Skeletal muscle tissue (tissue), 3 donors: ENCODE measurements at regions not wholly inside any gene's neighbourhood (a gene's known extent, or its start where the extent isn't known, plus 50 kb on each side); places are given as distances from the start of the nearest gene placed in this dataset.
"Not testable (repeated sequence)": the region's sequence is repeated elsewhere in the genome, so short reads cannot be mapped to it uniquely, and the experiment has no call there.

Experiments
- H3K27ac ChIP-seq: one replicate; pipeline ENCODE4 v1.7.0; 2013; ENCODE audit warnings: mild to moderate bottlenecking, low read depth, low read length, inconsistent platforms
- H3K27me3 ChIP-seq, 3 donors: one replicate each; pipeline ENCODE4 v1.7.0; 2013; ENCODE audit warnings: low read length in 3 of 3; ENCODE audit not compliant: control insufficient read depth in 3 of 3, insufficient read depth in 3 of 3
- H3K36me3 ChIP-seq, 3 donors: one replicate each; pipeline ENCODE4 v1.7.0; 2013; ENCODE audit warnings: low read length in 3 of 3; ENCODE audit not compliant: control insufficient read depth in 3 of 3, insufficient read depth in 3 of 3
- H3K4me1 ChIP-seq, 3 donors: one replicate each; pipeline ENCODE4 v1.7.0; 2013; ENCODE audit warnings: low read length in 3 of 3, mild to moderate bottlenecking in 3 of 3; ENCODE audit not compliant: control insufficient read depth in 3 of 3, insufficient read depth in 3 of 3
- H3K4me3 ChIP-seq, 3 donors: one replicate each; pipeline ENCODE4 v1.7.0; 2013; ENCODE audit warnings: low read length in 3 of 3
- H3K9ac ChIP-seq, 3 donors: one replicate each; pipeline ENCODE4 v1.7.0; 2013; ENCODE audit warnings: low read length in 3 of 3, mild to moderate bottlenecking in 3 of 3, moderate library complexity in 2 of 3, low read depth in 1 of 3
- H3K9me3 ChIP-seq, 3 donors: one replicate each; pipeline ENCODE4 v1.7.0; 2013; ENCODE audit warnings: low read length in 3 of 3; ENCODE audit not compliant: control insufficient read depth in 3 of 3
- donor health status: Osteomylitis.

DNA sequence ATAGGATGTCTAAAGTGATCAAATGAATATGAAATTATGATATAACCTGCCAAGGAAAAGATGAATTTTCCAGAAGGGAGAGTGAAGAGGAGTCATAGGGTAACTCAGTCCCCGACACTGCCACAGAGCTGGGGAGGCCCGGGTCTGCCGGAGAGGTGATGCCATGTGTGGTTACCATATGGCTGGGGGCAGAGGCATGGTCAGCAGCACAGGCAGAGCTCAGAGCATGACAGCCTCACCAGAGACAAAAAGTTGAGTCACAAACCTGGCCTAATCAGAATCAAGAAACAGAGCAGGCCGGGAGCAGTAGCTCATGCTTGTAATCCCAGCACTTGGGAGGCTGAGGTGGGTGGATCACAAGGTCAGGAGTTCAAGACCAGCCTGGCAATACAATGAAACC lies 322.4 kb downstream of the GOLGA6L6 start:
- not testable (repeated sequence) for H3K9ac ChIP-seq, H3K4me1 ChIP-seq, H3K36me3 ChIP-seq, H3K4me3 ChIP-seq, H3K27me3 ChIP-seq, H3K27ac ChIP-seq, H3K9me3 ChIP-seq

DNA sequence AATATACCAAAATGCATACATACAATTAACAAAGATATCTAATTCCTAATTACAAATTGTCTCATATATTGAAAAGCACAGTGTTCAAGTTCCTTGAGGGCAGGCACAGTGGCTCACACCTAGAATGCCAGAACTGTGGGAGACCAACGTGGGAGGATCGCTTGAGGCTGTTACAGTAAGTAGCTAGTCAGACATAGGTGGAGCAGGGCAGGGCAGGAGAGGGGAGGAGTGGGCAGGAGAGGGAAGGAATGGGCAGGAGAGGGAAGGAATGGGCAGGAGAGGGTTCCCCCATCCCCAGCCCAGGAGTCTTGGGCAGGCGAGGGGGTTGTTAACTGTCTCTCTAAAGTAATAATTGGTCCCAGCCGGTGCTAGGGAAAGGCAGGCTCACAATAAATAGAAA lies 325.9 kb downstream of the GOLGA6L6 start:
- H3K27me3 ChIP-seq, H3K4me1 ChIP-seq, H3K36me3 ChIP-seq, H3K9me3 ChIP-seq, H3K27ac ChIP-seq, H3K9ac ChIP-seq, H3K4me3 ChIP-seq: not testable (repeated sequence)

- H3K27ac ChIP-seq, H3K9me3 ChIP-seq: not testable (repeated sequence)
Observed at GRCh38 chr15:20214101-20214500, 327.5 kb downstream of the GOLGA6L6 start.

DNA sequence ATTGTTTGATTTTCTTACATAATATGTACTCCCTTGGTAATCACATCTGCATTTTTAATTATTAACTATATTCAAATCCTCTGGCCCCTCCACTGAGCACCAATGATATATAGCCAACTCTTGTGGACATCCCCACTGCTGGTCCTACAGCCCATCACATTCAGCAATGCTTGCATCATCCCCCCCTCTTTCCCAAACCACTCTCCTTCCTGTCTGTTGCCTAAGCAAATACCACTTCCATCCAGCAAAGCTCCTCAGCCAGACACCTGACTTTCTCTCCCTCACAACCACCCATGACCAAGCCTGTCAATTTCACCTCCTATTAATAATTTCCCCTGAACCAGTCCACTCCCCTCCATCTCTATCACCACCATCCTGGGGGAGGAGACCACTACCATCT lies 330.1 kb downstream of the GOLGA6L6 start:
- H3K4me3 ChIP-seq, H3K36me3 ChIP-seq, H3K9me3 ChIP-seq, H3K9ac ChIP-seq, H3K27me3 ChIP-seq, H3K4me1 ChIP-seq, H3K27ac ChIP-seq: not testable (repeated sequence)

More at GRCh38 chr15:20214101-20214500, 327.5 kb downstream of the GOLGA6L6 start:
- H3K4me3 ChIP-seq, H3K4me1 ChIP-seq, H3K36me3 ChIP-seq, H3K27me3 ChIP-seq, H3K9ac ChIP-seq: not testable (repeated sequence)

GRCh38 chr15:20209973-20210372 lies 331.6 kb downstream of the GOLGA6L6 start:
- not testable (repeated sequence) for H3K9ac ChIP-seq, H3K4me1 ChIP-seq, H3K4me3 ChIP-seq, H3K27ac ChIP-seq, H3K27me3 ChIP-seq, H3K9me3 ChIP-seq, H3K36me3 ChIP-seq

GRCh38 chr15:20207607-20208006 lies 334.0 kb downstream of the GOLGA6L6 start:
- not testable (repeated sequence) for H3K9ac ChIP-seq, H3K27ac ChIP-seq, H3K36me3 ChIP-seq, H3K9me3 ChIP-seq, H3K4me3 ChIP-seq, H3K27me3 ChIP-seq, H3K4me1 ChIP-seq

DNA sequence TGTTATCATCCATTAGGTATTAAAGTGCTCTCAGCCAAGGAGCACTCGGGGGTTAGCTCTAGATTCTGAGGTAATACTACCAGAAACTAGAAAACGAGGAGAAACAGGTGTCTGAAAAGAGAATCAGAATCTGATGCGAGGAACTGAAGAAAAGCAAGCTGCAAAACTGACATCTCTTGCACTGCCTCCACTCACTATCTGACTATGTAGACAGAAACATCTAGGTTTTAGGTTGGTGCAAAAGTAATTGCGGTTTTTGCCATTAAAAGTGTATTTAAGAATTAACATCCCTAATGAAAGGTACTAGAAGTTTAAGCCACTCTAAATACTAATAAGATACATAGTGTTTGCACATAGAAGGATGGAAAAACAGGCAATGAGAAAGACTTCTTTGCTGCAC lies 334.4 kb downstream of the GOLGA6L6 start:
- H3K9me3 ChIP-seq, H3K36me3 ChIP-seq, H3K27ac ChIP-seq, H3K4me1 ChIP-seq, H3K4me3 ChIP-seq, H3K9ac ChIP-seq, H3K27me3 ChIP-seq: not testable (repeated sequence)

GRCh38 chr15:20204177-20204866 lies 337.3 kb downstream of the GOLGA6L6 start:
- not testable (repeated sequence) for H3K9me3 ChIP-seq, H3K27ac ChIP-seq, H3K4me1 ChIP-seq, H3K27me3 ChIP-seq, H3K4me3 ChIP-seq, H3K36me3 ChIP-seq, H3K9ac ChIP-seq

- H3K27ac ChIP-seq, H3K9me3 ChIP-seq, H3K36me3 ChIP-seq, H3K27me3 ChIP-seq, H3K4me1 ChIP-seq, H3K9ac ChIP-seq, H3K4me3 ChIP-seq: not testable (repeated sequence)
Observed at GRCh38 chr15:20203649-20204150, 337.9 kb downstream of the GOLGA6L6 start.

- H3K4me3 ChIP-seq, H3K27me3 ChIP-seq, H3K9ac ChIP-seq, H3K36me3 ChIP-seq, H3K9me3 ChIP-seq, H3K4me1 ChIP-seq, H3K27ac ChIP-seq: not testable (repeated sequence)
Observed at GRCh38 chr15:20194591-20195198, 346.9 kb downstream of the GOLGA6L6 start.
